ENCODE measurements at regions not wholly inside any gene's neighbourhood (a gene's known extent, or its start where the extent isn't known, plus 50 kb on each side); places are given as distances from the start of the nearest gene placed in this dataset.
A peak's percentile ranks its signal among the peaks of the same experiment; 100 is the strongest.

GRCh38 chr6:11397622-11398450, 139.7 kb upstream of the TMEM170B start:
- intact Hi-C loops (cut with DNase I), result no loop called here
- Histone ChIP-seq H3K27ac (no peak overlapping the region), H3K9me3 (no peaks in the 10 kb centered on the region), H3K36me3 (no peaks in the 10 kb centered on the region), H3K4me1 (no peaks in the 10 kb centered on the region), H3K27me3 (no peaks in the 10 kb centered on the region), H3K4me3 (no peak overlapping the region)
- WGBS, 2 donors, result 80 to 82% methylated on average over 5 of the region's 5 CpGs
- DNase-seq, result no peak
- FAIRE-seq, result no peak
- TF ChIP-seq CTCF (IDR thresholded peaks at IDR 0.05), result no peak
- ATAC-seq, result no peak

GRCh38 chr6:11396860-11397259, 140.7 kb upstream of the TMEM170B start:
- intact Hi-C loops (cut with DNase I), result no loop called here
- Histone ChIP-seq H3K27ac (no peak overlapping the region), H3K4me1 (peaks cover 0 to 2% (median 0%) of the 10 kb centered on the region in 3 donors), H3K4me3 (no peak overlapping the region), H3K9me3 (no peaks in the 10 kb centered on the region), H3K36me3 (no peaks in the 10 kb centered on the region), H3K27me3 (no peaks in the 10 kb centered on the region)
- no peak for TF ChIP-seq CTCF (IDR thresholded peaks at IDR 0.05)
- no peak for DNase-seq
- no peak for ATAC-seq
- FAIRE-seq, result no peak
- WGBS, 2 donors, result 88 to 97% methylated on average over 3 of the region's 3 CpGs

- Histone ChIP-seq H3K36me3 (no peaks in the 10 kb centered on the region), H3K27me3 (no peaks in the 10 kb centered on the region), H3K27ac (no peak overlapping the region), H3K9me3 (no peaks in the 10 kb centered on the region), H3K4me1 (peaks cover 0 to 2% (median 0%) of the 10 kb centered on the region in 3 donors), H3K4me3 (no peak overlapping the region)
- WGBS, 2 donors, result 62 to 63% methylated on average over 7 of the region's 7 CpGs
- no peak for ATAC-seq
- no peak for TF ChIP-seq CTCF (IDR thresholded peaks at IDR 0.05)
- no peak for FAIRE-seq
- DNase-seq, result no peak
- intact Hi-C loops (cut with DNase I), result no loop called here
These were observed 143.6 kb upstream of the TMEM170B start for GRCh38 chr6:11393713-11394627.

GRCh38 chr6:11392778-11393507, 144.6 kb upstream of the TMEM170B start:
- Histone ChIP-seq H3K4me1 (peaks cover 0 to 2% (median 0%) of the 10 kb centered on the region in 3 donors), H3K9me3 (no peaks in the 10 kb centered on the region), H3K36me3 (no peaks in the 10 kb centered on the region), H3K27me3 (no peaks in the 10 kb centered on the region), H3K4me3 (no peak overlapping the region), H3K27ac (peak overlapping the region in 1 of 4 donors; percentile 13)
- FAIRE-seq, result no peak
- intact Hi-C loops (cut with DNase I), result no loop called here
- peak in 1 of 6 donors; percentile 24 for DNase-seq
- TF ChIP-seq CTCF (IDR thresholded peaks at IDR 0.05), result no peak
- 31 to 35% methylated on average over 11 of the region's 11 CpGs for WGBS, 2 donors
- peak in 3 of 4 donors; percentile 46 to 83 (median 48) for ATAC-seq

Measured in pancreas (tissue), 10 donors.